ENCODE measurements at regions not wholly inside any gene's neighbourhood (a gene's known extent, or its start where the extent isn't known, plus 50 kb on each side); places are given as distances from the start of the nearest gene placed in this dataset.

DNA sequence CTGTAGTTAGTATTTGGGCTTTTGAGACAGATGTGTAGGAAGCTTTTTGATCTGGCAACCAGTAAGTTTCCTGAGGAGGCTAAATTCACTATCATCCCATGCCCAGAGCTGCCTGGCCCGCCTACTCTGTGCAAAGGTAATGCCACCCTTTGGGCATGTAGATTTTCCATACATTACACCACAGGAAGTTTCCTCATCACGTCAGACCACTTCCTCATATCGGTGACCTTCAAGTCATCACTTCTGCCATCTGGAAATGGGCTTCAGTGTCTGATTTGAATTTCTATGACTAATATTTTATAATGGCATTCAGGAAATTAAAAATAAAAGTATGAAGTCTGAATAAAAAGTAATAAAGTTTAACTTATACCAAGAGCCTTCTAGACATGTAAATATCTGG lies 825.4 kb downstream of the DCDC2C start:
- no peaks in the 10 kb centered on the region for H3K9me2 ChIP-seq (ENCODE audit: insufficient read depth)
- intact Hi-C loops (cut with micrococcal nuclease), result no loop called here
- BruUV-seq (replicated peaks), result no TSS peak
- H3K9ac ChIP-seq (ENCODE audit: low read length), result no peak overlapping the region
- no peak overlapping the region for H3K4me2 ChIP-seq (ENCODE audit: low read length)
- no peaks in the 10 kb centered on the region for H3K4me1 ChIP-seq (ENCODE audit: control insufficient read depth in 1 of 2, insufficient read depth in 2 of 2, low read length in 2 of 2)
- no peaks in the 10 kb centered on the region for H3K27me3 ChIP-seq (ENCODE audit: insufficient read depth, low read length)
- peaks cover 0 to 3% of the 10 kb centered on the region in 2 experiments; a peak in 2 of 4 replicates for H3K9me3 ChIP-seq (ENCODE audit: control insufficient read depth in 1 of 2, insufficient read depth in 1 of 2, low read depth in 1 of 2, low read length in 2 of 2)
- H3K4me3 ChIP-seq (replicated peaks in 1 of 2; ENCODE audit: low read depth in 1 of 2, low read length in 2 of 2), result no peak overlapping the region
- ChIA-PET POLR2A (no interaction called here), RAD21 (ENCODE audit: low non-redundant PET in 1 of 2, low total read pairs in 2 of 2, uncharacterized antibody in 2 of 2, unreplicated experiment in 2 of 2) (no interaction called here), CTCF (no interaction called here)
- no peak overlapping the region for H2AFZ ChIP-seq (ENCODE audit: low read depth, low read length, poor library complexity, severe bottlenecking)
- TF ChIP-seq EZH2 (IDR thresholded peaks at IDR 0.05), result no peak
- TF ChIP-seq JUND (IDR thresholded peaks at IDR 0.05), result no peak
- TF ChIP-seq, protein P1, sequence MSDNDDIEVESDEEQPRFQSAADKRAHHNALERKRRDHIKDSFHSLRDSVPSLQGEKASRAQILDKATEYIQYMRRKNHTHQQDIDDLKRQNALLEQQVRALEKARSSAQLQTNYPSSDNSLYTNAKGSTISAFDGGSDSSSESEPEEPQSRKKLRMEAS (IDR thresholded peaks at IDR 0.05), result no peak
- TF ChIP-seq FOSL1 (IDR thresholded peaks at IDR 0.05; ENCODE audit: low read depth), result no peak
- H3K27ac ChIP-seq (ENCODE audit: low read depth, low read length), result no peak overlapping the region
- no peak for ATAC-seq
- no peaks in the 10 kb centered on the region for H4K20me1 ChIP-seq (ENCODE audit: insufficient read depth)
- no peaks in the 10 kb centered on the region for H3K79me2 ChIP-seq (ENCODE audit: insufficient read depth, low read length)
- DNase-seq (ENCODE audit: low read depth, low spot score), result no peak
- no peaks in the 10 kb centered on the region for H3K36me3 ChIP-seq (ENCODE audit: control insufficient read depth in 1 of 2, insufficient read depth in 2 of 2, low read length in 2 of 2)

DNA sequence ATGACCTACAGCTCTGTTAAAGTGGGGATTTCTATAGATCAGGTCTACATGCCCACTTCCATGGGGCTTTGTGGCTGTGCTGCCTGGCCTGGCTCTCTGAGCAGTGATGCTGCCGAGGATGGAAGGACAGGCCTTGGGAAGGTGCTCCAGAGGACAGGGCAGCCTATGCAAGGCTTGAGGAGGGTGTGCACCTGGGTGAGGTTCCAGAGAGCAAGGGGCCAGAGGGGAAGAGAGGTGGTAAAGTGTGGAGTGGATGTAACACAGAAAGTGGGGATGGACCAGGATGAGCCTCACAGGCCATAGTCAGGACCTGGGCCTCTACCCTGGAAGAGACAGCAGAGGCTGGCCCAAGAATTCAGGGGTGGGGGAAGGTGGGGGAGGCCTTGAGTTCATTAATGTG lies 826.4 kb downstream of the DCDC2C start:
- Histone ChIP-seq H3K79me2 (ENCODE audit: insufficient read depth, low read length) (no peaks in the 10 kb centered on the region), H2AFZ (ENCODE audit: low read depth, low read length, poor library complexity, severe bottlenecking) (no peak overlapping the region), H3K27me3 (ENCODE audit: insufficient read depth, low read length) (no peaks in the 10 kb centered on the region), H3K27ac (ENCODE audit: low read depth, low read length) (no peak overlapping the region), H4K20me1 (ENCODE audit: insufficient read depth) (no peaks in the 10 kb centered on the region), H3K9ac (ENCODE audit: low read length) (no peak overlapping the region), H3K4me2 (ENCODE audit: low read length) (no peak overlapping the region), H3K9me2 (ENCODE audit: insufficient read depth) (no peaks in the 10 kb centered on the region), H3K4me3 (replicated peaks in 1 of 2; ENCODE audit: low read depth in 1 of 2, low read length in 2 of 2) (no peak overlapping the region), H3K36me3 (ENCODE audit: control insufficient read depth in 1 of 2, insufficient read depth in 2 of 2, low read length in 2 of 2) (no peaks in the 10 kb centered on the region), H3K9me3 (ENCODE audit: control insufficient read depth in 1 of 2, insufficient read depth in 1 of 2, low read depth in 1 of 2, low read length in 2 of 2) (peaks cover 0 to 4% of the 10 kb centered on the region in 2 experiments; a peak in 2 of 4 replicates), H3K4me1 (ENCODE audit: control insufficient read depth in 1 of 2, insufficient read depth in 2 of 2, low read length in 2 of 2) (no peaks in the 10 kb centered on the region)
- TF ChIP-seq SIN3A (IDR thresholded peaks at IDR 0.05; ENCODE audit: low read depth), result no peak
- TF ChIP-seq ELF1 (IDR thresholded peaks at IDR 0.05; ENCODE audit: borderline replicate concordance, low read depth), result no peak
- TF ChIP-seq, protein P2, sequence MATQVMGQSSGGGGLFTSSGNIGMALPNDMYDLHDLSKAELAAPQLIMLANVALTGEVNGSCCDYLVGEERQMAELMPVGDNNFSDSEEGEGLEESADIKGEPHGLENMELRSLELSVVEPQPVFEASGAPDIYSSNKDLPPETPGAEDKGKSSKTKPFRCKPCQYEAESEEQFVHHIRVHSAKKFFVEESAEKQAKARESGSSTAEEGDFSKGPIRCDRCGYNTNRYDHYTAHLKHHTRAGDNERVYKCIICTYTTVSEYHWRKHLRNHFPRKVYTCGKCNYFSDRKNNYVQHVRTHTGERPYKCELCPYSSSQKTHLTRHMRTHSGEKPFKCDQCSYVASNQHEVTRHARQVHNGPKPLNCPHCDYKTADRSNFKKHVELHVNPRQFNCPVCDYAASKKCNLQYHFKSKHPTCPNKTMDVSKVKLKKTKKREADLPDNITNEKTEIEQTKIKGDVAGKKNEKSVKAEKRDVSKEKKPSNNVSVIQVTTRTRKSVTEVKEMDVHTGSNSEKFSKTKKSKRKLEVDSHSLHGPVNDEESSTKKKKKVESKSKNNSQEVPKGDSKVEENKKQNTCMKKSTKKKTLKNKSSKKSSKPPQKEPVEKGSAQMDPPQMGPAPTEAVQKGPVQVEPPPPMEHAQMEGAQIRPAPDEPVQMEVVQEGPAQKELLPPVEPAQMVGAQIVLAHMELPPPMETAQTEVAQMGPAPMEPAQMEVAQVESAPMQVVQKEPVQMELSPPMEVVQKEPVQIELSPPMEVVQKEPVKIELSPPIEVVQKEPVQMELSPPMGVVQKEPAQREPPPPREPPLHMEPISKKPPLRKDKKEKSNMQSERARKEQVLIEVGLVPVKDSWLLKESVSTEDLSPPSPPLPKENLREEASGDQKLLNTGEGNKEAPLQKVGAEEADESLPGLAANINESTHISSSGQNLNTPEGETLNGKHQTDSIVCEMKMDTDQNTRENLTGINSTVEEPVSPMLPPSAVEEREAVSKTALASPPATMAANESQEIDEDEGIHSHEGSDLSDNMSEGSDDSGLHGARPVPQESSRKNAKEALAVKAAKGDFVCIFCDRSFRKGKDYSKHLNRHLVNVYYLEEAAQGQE (IDR thresholded peaks at IDR 0.05; ENCODE audit: low read depth), result no peak
- no peak for TF ChIP-seq JUND (IDR thresholded peaks at IDR 0.05)
- no peak for TF ChIP-seq POLR2AphosphoS5 (IDR thresholded peaks at IDR 0.05; ENCODE audit: low read depth, low read length)
- TF ChIP-seq CEBPB (IDR thresholded peaks at IDR 0.05; ENCODE audit: low read depth), result no peak
- no peak for TF ChIP-seq FOSL1 (IDR thresholded peaks at IDR 0.05; ENCODE audit: low read depth)
- TF ChIP-seq TCF7L2 (IDR thresholded peaks at IDR 0.05; ENCODE audit: borderline replicate concordance, extremely low read depth, insufficient read depth, insufficient read length), result no peak
- TF ChIP-seq SRF (IDR thresholded peaks at IDR 0.05; ENCODE audit: low read depth), result no peak
- TF ChIP-seq RAD21 (IDR thresholded peaks at IDR 0.05; ENCODE audit: low read depth), result no peak
- ChIA-PET POLR2A (no interaction called here), CTCF (no interaction called here), RAD21 (ENCODE audit: low non-redundant PET in 1 of 2, low total read pairs in 2 of 2, uncharacterized antibody in 2 of 2, unreplicated experiment in 2 of 2) (no interaction called here)
- intact Hi-C loops (cut with micrococcal nuclease), result no loop called here
- DNase-seq (ENCODE audit: low read depth, low spot score) (no peak), ATAC-seq (no peak)
- no TSS peak for BruUV-seq (replicated peaks)
